Ectodermal cell (in vitro differentiated cells): ENCODE measurements at regions not wholly inside any gene's neighbourhood (a gene's known extent, or its start where the extent isn't known, plus 50 kb on each side); places are given as distances from the start of the nearest gene placed in this dataset.
"Not testable (repeated sequence)": the region's sequence is repeated elsewhere in the genome, so short reads cannot be mapped to it uniquely, and the experiment has no call there.

ENCODE experiments used
- H3K27ac ChIP-seq: 2 replicates; pipeline ENCODE4 v1.7.0; 2013; ENCODE audit warnings: mild to moderate bottlenecking, low read depth, low read length; ENCODE audit not compliant: insufficient read depth, poor library complexity, severe bottlenecking
- H3K27me3 ChIP-seq: 2 replicates; pipeline ENCODE4 v1.7.0; 2013; ENCODE audit warnings: mild to moderate bottlenecking, low read length; ENCODE audit not compliant: insufficient read depth, control insufficient read depth, poor library complexity, severe bottlenecking
- H3K36me3 ChIP-seq: one replicate; pipeline ENCODE4 v1.7.0; 2013; ENCODE audit warnings: low read length; ENCODE audit not compliant: control insufficient read depth, insufficient read depth
- H3K4me1 ChIP-seq: one replicate; pipeline ENCODE4 v1.7.0; 2013; ENCODE audit warnings: low read length; ENCODE audit not compliant: control insufficient read depth, insufficient read depth
- H3K4me3 ChIP-seq: 2 replicates; pipeline ENCODE4 v1.7.0; 2013; ENCODE audit warnings: low read depth, low read length, control low read depth; ENCODE audit not compliant: insufficient read depth
- H3K9me3 ChIP-seq: 2 replicates; pipeline ENCODE4 v1.7.0; 2013; ENCODE audit warnings: mild to moderate bottlenecking, low read length, moderate library complexity; ENCODE audit not compliant: control insufficient read depth
- WGBS, 2 experiments: methylation state at CpG; one replicate each; pipeline ENCODE4 v1.1.7; 2013; ENCODE audit warnings: missing lambda C conversion rate in 2 of 2; 5-methylcytosine and 5-hydroxymethylcytosine counted together

DNA sequence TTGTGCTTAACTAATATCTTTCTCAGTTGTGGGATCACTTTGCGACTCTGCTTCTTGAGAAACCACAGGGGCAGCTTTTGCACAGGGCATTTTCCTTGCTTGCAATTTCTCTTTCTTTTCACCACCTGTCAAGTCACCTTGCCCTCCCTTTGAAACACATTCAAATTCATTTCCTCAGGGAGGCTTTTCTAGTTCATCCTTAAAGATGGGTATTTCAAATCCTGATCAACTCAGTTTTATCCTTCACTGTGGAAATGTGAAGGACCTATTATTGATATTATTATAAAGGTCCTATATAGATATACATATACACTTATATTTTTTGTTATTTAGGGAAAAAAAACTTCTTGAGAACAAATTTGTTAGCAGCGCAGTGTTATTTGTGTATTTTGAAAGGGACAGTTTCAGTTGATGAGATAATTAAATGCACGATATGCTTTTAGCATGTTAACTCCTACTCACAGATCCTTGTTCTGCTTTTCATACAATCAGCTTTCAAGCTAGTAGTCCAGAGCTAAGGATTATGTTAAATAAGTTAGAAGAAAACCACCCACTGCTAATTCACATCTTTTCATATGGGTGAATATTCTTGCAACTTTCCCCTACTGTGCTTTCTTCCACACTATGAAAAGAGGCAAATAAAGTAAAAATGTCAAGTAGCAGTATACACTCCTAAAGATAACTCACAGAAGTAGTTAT, 501.4 kb upstream of the RGS6 start:
- Histone ChIP-seq H3K36me3 (no peaks in the 10 kb centered on the region), H3K9me3 (no peaks in the 10 kb centered on the region), H3K27me3 (no peaks in the 10 kb centered on the region), H3K4me1 (no peaks in the 10 kb centered on the region), H3K4me3 (no peak overlapping the region), H3K27ac (no peak overlapping the region)
- 68 to 81% methylated on average over 2 to 3 of the region's 3 CpGs for WGBS, 2 experiments

DNA sequence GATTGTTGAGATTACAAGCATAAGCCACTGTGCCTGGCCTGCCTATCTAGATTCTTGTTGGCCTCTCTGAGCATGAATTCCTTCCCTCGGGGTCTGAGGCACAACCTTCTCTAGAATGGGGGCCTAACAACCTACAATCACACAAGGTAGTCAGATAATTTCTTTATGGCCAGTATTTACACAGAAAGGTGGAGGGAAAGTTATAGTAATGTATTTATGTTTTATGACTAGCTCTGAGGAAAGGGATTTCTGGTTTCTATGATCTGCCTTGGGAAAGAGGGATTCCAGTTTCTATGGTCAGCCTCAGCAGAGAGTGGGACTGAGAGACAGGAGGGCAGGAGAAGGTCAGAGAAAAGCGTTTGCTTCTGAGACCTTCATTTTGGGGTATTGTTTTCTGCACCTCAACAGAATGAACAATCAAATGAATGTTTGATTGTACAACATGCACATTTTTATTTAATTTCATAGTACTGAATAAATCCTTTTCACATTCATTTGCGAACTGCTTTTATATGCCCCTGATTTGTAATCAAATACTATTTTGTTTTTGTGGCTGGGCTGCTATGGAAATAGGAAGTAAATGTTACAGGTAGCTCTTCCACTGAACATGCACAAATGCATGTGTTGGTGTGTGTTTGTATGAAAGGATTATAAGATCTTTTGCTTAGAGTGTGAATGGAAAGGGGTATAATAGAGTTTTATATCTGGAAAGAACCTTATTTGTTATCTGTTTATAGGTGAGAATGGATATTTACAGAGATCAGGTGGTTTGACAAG, 499.7 kb upstream of the RGS6 start:
- no peak overlapping the region for H3K27ac ChIP-seq
- H3K9me3 ChIP-seq = no peaks in the 10 kb centered on the region
- no peaks in the 10 kb centered on the region for H3K27me3 ChIP-seq
- H3K36me3 ChIP-seq = no peaks in the 10 kb centered on the region
- H3K4me3 ChIP-seq = no peak overlapping the region
- H3K4me1 ChIP-seq = no peaks in the 10 kb centered on the region
- WGBS, 2 experiments = 90 to 97% methylated on average over 2 to 3 of the region's 3 CpGs

DNA sequence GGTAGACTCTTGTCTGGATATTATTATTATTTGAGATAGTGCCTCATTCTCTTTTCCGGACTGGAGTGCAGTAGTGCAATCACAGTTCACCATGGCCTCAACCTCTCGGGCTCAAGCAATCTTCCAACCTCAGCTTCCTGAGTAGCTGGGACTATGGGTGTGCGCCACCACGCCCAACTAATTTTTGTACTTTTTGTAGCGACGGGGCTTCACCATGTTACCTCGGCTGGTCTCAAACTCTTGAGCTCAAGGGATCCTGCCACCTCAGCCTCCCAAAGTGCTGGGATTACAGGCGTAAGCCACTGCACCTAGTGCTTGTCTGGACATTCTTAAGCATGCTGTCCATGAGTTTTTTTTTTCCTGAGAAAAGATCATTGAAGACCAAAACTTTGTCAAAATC, 498.9 kb upstream of the RGS6 start:
- H3K27me3 ChIP-seq = no peaks in the 10 kb centered on the region
- 91 to 93% methylated on average over 8 of the region's 8 CpGs for WGBS, 2 experiments
- H3K4me1 ChIP-seq = no peaks in the 10 kb centered on the region
- H3K27ac ChIP-seq = no peak overlapping the region
- no peak overlapping the region for H3K4me3 ChIP-seq
- no peaks in the 10 kb centered on the region for H3K36me3 ChIP-seq
- no peaks in the 10 kb centered on the region for H3K9me3 ChIP-seq

- 89 to 96% methylated on average over 2 of the region's 2 CpGs for WGBS, 2 experiments
- not testable (repeated sequence) for H3K9me3 ChIP-seq, H3K36me3 ChIP-seq, H3K27ac ChIP-seq, H3K4me1 ChIP-seq, H3K27me3 ChIP-seq, H3K4me3 ChIP-seq
Observed at GRCh38 chr14:71435641-71436040, 496.6 kb upstream of the RGS6 start.

GRCh38 chr14:71437870-71438269, 494.4 kb upstream of the RGS6 start:
- no peaks in the 10 kb centered on the region for H3K4me1 ChIP-seq
- WGBS, 2 experiments = 88 to 94% methylated on average over 4 of the region's 4 CpGs
- no peak overlapping the region for H3K27ac ChIP-seq
- no peaks in the 10 kb centered on the region for H3K36me3 ChIP-seq
- no peaks in the 10 kb centered on the region for H3K9me3 ChIP-seq
- H3K4me3 ChIP-seq = no peak overlapping the region
- H3K27me3 ChIP-seq = no peaks in the 10 kb centered on the region

DNA sequence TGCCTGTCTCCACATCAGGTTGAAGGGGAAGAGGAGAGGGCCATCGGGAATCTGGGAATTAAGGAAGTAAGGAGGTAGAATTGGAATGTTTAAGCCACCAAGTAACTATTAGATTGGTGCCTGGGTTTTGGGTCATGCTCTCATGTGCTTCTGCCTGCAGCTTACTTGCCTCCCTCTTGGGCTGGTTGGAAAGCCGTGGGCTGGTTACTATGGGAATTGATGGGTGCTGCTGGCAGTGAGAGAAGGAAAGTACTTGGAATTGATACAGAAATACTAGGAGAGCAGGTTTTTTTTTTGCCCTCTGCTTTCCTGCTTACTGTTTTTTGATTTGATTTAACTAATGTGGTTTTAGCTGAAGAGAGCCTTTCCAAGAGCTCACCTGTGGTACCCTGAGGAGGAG, 493.5 kb upstream of the RGS6 start:
- H3K27ac ChIP-seq = no peak overlapping the region
- no peaks in the 10 kb centered on the region for H3K9me3 ChIP-seq
- H3K4me1 ChIP-seq = no peaks in the 10 kb centered on the region
- H3K4me3 ChIP-seq = no peak overlapping the region
- 40% methylated on average over 2 of the region's 2 CpGs for WGBS, 2 experiments
- no peaks in the 10 kb centered on the region for H3K36me3 ChIP-seq
- no peaks in the 10 kb centered on the region for H3K27me3 ChIP-seq

GRCh38 chr14:71441126-71441525, 491.1 kb upstream of the RGS6 start:
- Histone ChIP-seq H3K4me1 (no peaks in the 10 kb centered on the region), H3K27me3 (no peaks in the 10 kb centered on the region), H3K27ac (no peak overlapping the region), H3K36me3 (no peaks in the 10 kb centered on the region), H3K9me3 (no peaks in the 10 kb centered on the region), H3K4me3 (no peak overlapping the region)

GRCh38 chr14:71444030-71444822, 488.0 kb upstream of the RGS6 start:
- no peaks in the 10 kb centered on the region for H3K4me1 ChIP-seq
- no peak overlapping the region for H3K4me3 ChIP-seq
- no peaks in the 10 kb centered on the region for H3K9me3 ChIP-seq
- WGBS, 2 experiments = 93% methylated on average over 8 of the region's 8 CpGs
- H3K36me3 ChIP-seq = no peaks in the 10 kb centered on the region
- H3K27me3 ChIP-seq = no peaks in the 10 kb centered on the region
- no peak overlapping the region for H3K27ac ChIP-seq

- Histone ChIP-seq H3K36me3 (no peaks in the 10 kb centered on the region), H3K4me3 (no peak overlapping the region), H3K4me1 (no peaks in the 10 kb centered on the region), H3K27me3 (no peaks in the 10 kb centered on the region), H3K27ac (no peak overlapping the region), H3K9me3 (no peaks in the 10 kb centered on the region)
- 93 to 96% methylated on average over 1 to 2 of the region's 2 CpGs for WGBS, 2 experiments
Observed at GRCh38 chr14:71448431-71449315, 483.6 kb upstream of the RGS6 start.
